GM23338 (cell line): ENCODE measurements at regions not wholly inside any gene's neighbourhood (a gene's known extent, or its start where the extent isn't known, plus 50 kb on each side); places are given as distances from the start of the nearest gene placed in this dataset.

Experiments
- ATAC-seq: fragments of 200-7000 bp; cut with Tn5 transposase; 3 replicates; pipeline ENCODE4 v1.9.1; 2020
- DNase-seq: peaks from one replicate; pipeline ENCODE4 v3.0.0-alpha.2; 2015; ENCODE audit warnings: low spot score
- H2AFZ ChIP-seq: fragments of 200-600 bp; sonication (generic); 2 replicates; pipeline ENCODE4 v1.8.0; 2016; ENCODE audit warnings: antibody characterized with exemption, mild to moderate bottlenecking, moderate library complexity
- H3F3A ChIP-seq: fragments of 200-600 bp; sonication (generic); replicated peaks from 2 replicates; pipeline ENCODE4 v1.8.0; 2017; ENCODE audit warnings: antibody characterized with exemption, mixed run types, low read depth
- H3K27ac ChIP-seq: fragments of 200-600 bp; sonication (generic); 2 replicates; pipeline ENCODE4 v1.6.1; 2016; ENCODE audit warnings: low read depth
- H3K27me3 ChIP-seq: fragments of 200-600 bp; sonication (generic); 2 replicates; pipeline ENCODE4 v1.8.0; 2016; ENCODE audit warnings: mild to moderate bottlenecking, mixed run types, moderate library complexity; ENCODE audit not compliant: insufficient read depth
- H3K36me3 ChIP-seq: fragments of 200-600 bp; sonication (generic); 2 replicates; pipeline ENCODE4 v1.8.0; 2016; ENCODE audit warnings: mild to moderate bottlenecking; ENCODE audit not compliant: insufficient read depth
- H3K4me1 ChIP-seq: fragments of 200-600 bp; sonication (generic); 2 replicates; pipeline ENCODE4 v1.8.0; 2016; ENCODE audit warnings: mild to moderate bottlenecking, moderate library complexity; ENCODE audit not compliant: insufficient read depth
- H3K4me2 ChIP-seq: fragments of 200-600 bp; sonication (generic); 2 replicates; pipeline ENCODE4 v1.7.1; 2017; ENCODE audit warnings: mixed run types
- H3K4me3 ChIP-seq: fragments of 200-600 bp; sonication (generic); 2 replicates; pipeline ENCODE4 v1.6.1; 2016; ENCODE audit warnings: mixed run types
- H3K79me2 ChIP-seq: fragments of 200-600 bp; sonication (generic); replicated peaks from 2 replicates; pipeline ENCODE4 v1.8.0; 2017; ENCODE audit warnings: mild to moderate bottlenecking; ENCODE audit not compliant: insufficient read depth
- H3K9me2 ChIP-seq: fragments of 200-600 bp; sonication (generic); 2 replicates; pipeline ENCODE4 v1.8.0; 2017; ENCODE audit not compliant: insufficient read depth
- H4K20me1 ChIP-seq: fragments of 200-600 bp; sonication (generic); replicated peaks from 2 replicates; pipeline ENCODE4 v1.8.0; 2017; ENCODE audit warnings: mild to moderate bottlenecking; ENCODE audit not compliant: insufficient read depth
- H3K27ac Mint-ChIP-seq: 2 replicates; pipeline ENCODE4 v1.8.0; 2020; ENCODE audit warnings: inconsistent platforms, mild to moderate bottlenecking, moderate library complexity, mixed read lengths
- H3K27me3 Mint-ChIP-seq: 3 replicates; pipeline ENCODE4 v1.8.0; 2022; ENCODE audit warnings: low read depth, mild to moderate bottlenecking, moderate library complexity, mixed read lengths, inconsistent platforms; ENCODE audit not compliant: insufficient read depth, poor library complexity
- H3K36me3 Mint-ChIP-seq: 3 replicates; pipeline ENCODE4 v1.8.0; 2021; ENCODE audit warnings: low read depth, mild to moderate bottlenecking, inconsistent platforms, moderate library complexity, mixed read lengths
- H3K4me1 Mint-ChIP-seq: 3 replicates; pipeline ENCODE4 v1.8.0; 2020; ENCODE audit warnings: mild to moderate bottlenecking, inconsistent platforms, mixed read lengths
- H3K4me3 Mint-ChIP-seq: 3 replicates; pipeline ENCODE4 v1.8.0; 2021; ENCODE audit warnings: moderate library complexity, mild to moderate bottlenecking, inconsistent platforms, mixed read lengths
- H3K9me3 Mint-ChIP-seq: 3 replicates; pipeline ENCODE4 v1.8.0; 2020; ENCODE audit warnings: moderate library complexity, mild to moderate bottlenecking, inconsistent platforms, mixed read lengths
- EZH2 ChIP-seq: fragments of 200-600 bp; sonication (generic); IDR thresholded peaks from one replicate; pipeline ENCODE4 v1.8.0; 2017; ENCODE audit warnings: antibody characterized with exemption, mild to moderate bottlenecking, low read depth; ENCODE audit not compliant: unreplicated experiment
- EZH2phosphoT487 ChIP-seq: fragments of 200-600 bp; sonication (generic); IDR thresholded peaks from one replicate; pipeline ENCODE4 v1.8.1; 2018; ENCODE audit warnings: antibody characterized with exemption; ENCODE audit not compliant: unreplicated experiment
- JUNB ChIP-seq: IDR thresholded peaks from one replicate; pipeline ENCODE4 v1.6.1; 2016; ENCODE audit warnings: antibody characterized with exemption; ENCODE audit not compliant: unreplicated experiment
- NANOG ChIP-seq: IDR thresholded peaks from 2 replicates; pipeline ENCODE4 v1.6.1; 2016; ENCODE audit warnings: antibody characterized with exemption, borderline replicate concordance
- POLR2AphosphoS5 ChIP-seq: IDR thresholded peaks from 2 replicates; pipeline ENCODE4 v1.6.1; 2016; ENCODE audit warnings: antibody characterized with exemption, low read depth
- REST ChIP-seq: IDR thresholded peaks from one replicate; pipeline ENCODE4 v1.6.1; 2018; ENCODE audit warnings: antibody characterized with exemption; ENCODE audit not compliant: unreplicated experiment
- STAT1 ChIP-seq: IDR thresholded peaks from one replicate; pipeline ENCODE4 v1.6.1; 2016; ENCODE audit warnings: antibody characterized with exemption; ENCODE audit not compliant: unreplicated experiment
- ZNF331 ChIP-seq: fragments of 250-450 bp; sonication (Bioruptor Pico); IDR thresholded peaks from 2 replicates; pipeline ENCODE4 v1.5.0; 2020; ENCODE audit warnings: low read depth, mild to moderate bottlenecking, moderate library complexity
- ZNF462 ChIP-seq: fragments of 250-450 bp; sonication (Bioruptor Pico); IDR thresholded peaks from 2 replicates; pipeline ENCODE4 v1.5.0; 2020; ENCODE audit warnings: mild to moderate bottlenecking, moderate library complexity
- TF ChIP-seq, protein P1 (sequence below): IDR thresholded peaks from 2 replicates; pipeline ENCODE4 v1.6.1; 2016; ENCODE audit warnings: antibody characterized with exemption
- TF ChIP-seq, protein P2 (sequence below), 2 experiments: fragments of 200-600 bp in 1 of 2; sonication (generic) in 1 of 2; conservative IDR thresholded peaks; 2 replicates each; pipeline versions ENCODE4 v1.5.1 to v1.6.1; 2016 to 2017; ENCODE audit warnings: antibody characterized with exemption in 2 of 2, low read depth in 2 of 2, mild to moderate bottlenecking in 2 of 2, moderate library complexity in 1 of 2

DNA sequence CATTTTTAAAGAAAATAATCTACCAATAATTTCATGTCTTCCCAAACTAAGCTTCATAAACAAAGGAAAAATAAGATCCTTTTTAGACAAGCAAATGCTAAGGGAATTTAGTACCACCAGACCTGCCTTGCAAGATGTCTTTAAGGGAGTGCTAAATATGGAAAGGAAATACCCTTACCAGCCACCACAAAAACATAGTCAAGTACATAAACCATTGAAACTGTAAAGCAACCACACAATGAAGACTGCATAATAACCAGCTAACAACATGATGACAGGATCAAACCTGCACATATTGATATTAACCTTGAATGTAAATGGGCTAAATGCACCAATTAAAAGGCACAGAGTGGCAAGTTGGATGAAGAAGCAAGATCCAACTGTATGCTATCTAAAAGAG is 586.5 kb upstream of the NRG3 start:
- DNase-seq (no peak), ATAC-seq (no peak)
- Mint-ChIP-seq H3K27me3 (peaks cover 2% of the 10 kb centered on the region), H3K9me3 (no peaks in the 10 kb centered on the region), H3K27ac (no peak overlapping the region), H3K4me3 (no peak overlapping the region), H3K36me3 (no peaks in the 10 kb centered on the region), H3K4me1 (no peaks in the 10 kb centered on the region)
- Histone ChIP-seq H3K36me3 (no peaks in the 10 kb centered on the region), H3K4me3 (no peak overlapping the region), H3K79me2 (no peaks in the 10 kb centered on the region), H2AFZ (no peak overlapping the region), H4K20me1 (no peaks in the 10 kb centered on the region), H3F3A (no peaks in the 10 kb centered on the region), H3K4me2 (no peak overlapping the region), H3K27ac (no peak overlapping the region), H3K4me1 (no peaks in the 10 kb centered on the region), H3K9me2 (no peaks in the 10 kb centered on the region; the same call in none of the 2 replicates), H3K27me3 (no peaks in the 10 kb centered on the region)
- no peak for TF ChIP-seq JUNB
- TF ChIP-seq, protein P1, sequence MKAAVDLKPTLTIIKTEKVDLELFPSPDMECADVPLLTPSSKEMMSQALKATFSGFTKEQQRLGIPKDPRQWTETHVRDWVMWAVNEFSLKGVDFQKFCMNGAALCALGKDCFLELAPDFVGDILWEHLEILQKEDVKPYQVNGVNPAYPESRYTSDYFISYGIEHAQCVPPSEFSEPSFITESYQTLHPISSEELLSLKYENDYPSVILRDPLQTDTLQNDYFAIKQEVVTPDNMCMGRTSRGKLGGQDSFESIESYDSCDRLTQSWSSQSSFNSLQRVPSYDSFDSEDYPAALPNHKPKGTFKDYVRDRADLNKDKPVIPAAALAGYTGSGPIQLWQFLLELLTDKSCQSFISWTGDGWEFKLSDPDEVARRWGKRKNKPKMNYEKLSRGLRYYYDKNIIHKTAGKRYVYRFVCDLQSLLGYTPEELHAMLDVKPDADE = no peak
- no peak for TF ChIP-seq REST
- no peak for TF ChIP-seq STAT1
- TF ChIP-seq POLR2AphosphoS5 = no peak
- no peak for TF ChIP-seq ZNF331
- TF ChIP-seq, protein P2, sequence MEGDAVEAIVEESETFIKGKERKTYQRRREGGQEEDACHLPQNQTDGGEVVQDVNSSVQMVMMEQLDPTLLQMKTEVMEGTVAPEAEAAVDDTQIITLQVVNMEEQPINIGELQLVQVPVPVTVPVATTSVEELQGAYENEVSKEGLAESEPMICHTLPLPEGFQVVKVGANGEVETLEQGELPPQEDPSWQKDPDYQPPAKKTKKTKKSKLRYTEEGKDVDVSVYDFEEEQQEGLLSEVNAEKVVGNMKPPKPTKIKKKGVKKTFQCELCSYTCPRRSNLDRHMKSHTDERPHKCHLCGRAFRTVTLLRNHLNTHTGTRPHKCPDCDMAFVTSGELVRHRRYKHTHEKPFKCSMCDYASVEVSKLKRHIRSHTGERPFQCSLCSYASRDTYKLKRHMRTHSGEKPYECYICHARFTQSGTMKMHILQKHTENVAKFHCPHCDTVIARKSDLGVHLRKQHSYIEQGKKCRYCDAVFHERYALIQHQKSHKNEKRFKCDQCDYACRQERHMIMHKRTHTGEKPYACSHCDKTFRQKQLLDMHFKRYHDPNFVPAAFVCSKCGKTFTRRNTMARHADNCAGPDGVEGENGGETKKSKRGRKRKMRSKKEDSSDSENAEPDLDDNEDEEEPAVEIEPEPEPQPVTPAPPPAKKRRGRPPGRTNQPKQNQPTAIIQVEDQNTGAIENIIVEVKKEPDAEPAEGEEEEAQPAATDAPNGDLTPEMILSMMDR (conservative IDR thresholded peaks at IDR 0.05; ENCODE audit: low read depth in 2 of 2) = no peak
- no peak for TF ChIP-seq ZNF462 (CRISPR knock-in tag)
- TF ChIP-seq EZH2phosphoT487 = no peak
- TF ChIP-seq EZH2 = no peak
- TF ChIP-seq NANOG = no peak
